Subcutaneous abdominal adipose tissue (tissue), 5 donors: ENCODE measurements at regions not wholly inside any gene's neighbourhood (a gene's known extent, or its start where the extent isn't known, plus 50 kb on each side); places are given as distances from the start of the nearest gene placed in this dataset.
"Not testable (repeated sequence)": the region's sequence is repeated elsewhere in the genome, so short reads cannot be mapped to it uniquely, and the experiment has no call there.

Experiments
- H3K27ac ChIP-seq: one replicate; pipeline ENCODE4 v1.7.0; 2013; ENCODE audit warnings: low read depth, mild to moderate bottlenecking, inconsistent platforms, low read length, moderate library complexity
- H3K27me3 ChIP-seq, 5 donors: one replicate each; pipeline ENCODE4 v1.7.0; 2013; ENCODE audit warnings: low read length in 5 of 5, inconsistent platforms in 1 of 5; ENCODE audit not compliant: control insufficient read depth in 5 of 5, insufficient read depth in 4 of 5
- H3K36me3 ChIP-seq, 5 donors: one replicate each; pipeline ENCODE4 v1.7.0; 2013; ENCODE audit warnings: low read length in 5 of 5; ENCODE audit not compliant: control insufficient read depth in 5 of 5, insufficient read depth in 5 of 5
- H3K4me1 ChIP-seq, 5 donors: one replicate each; pipeline ENCODE4 v1.7.0; 2013; ENCODE audit warnings: low read length in 5 of 5, mild to moderate bottlenecking in 3 of 5, moderate library complexity in 1 of 5; ENCODE audit not compliant: control insufficient read depth in 5 of 5, insufficient read depth in 5 of 5
- H3K4me3 ChIP-seq, 5 donors: one replicate each; pipeline ENCODE4 v1.7.0; 2013; ENCODE audit warnings: low read length in 5 of 5, low read depth in 1 of 5
- H3K9ac ChIP-seq, 5 donors: one replicate each; pipeline ENCODE4 v1.7.0; 2013; ENCODE audit warnings: low read length in 5 of 5, mild to moderate bottlenecking in 4 of 5, moderate library complexity in 3 of 5
- H3K9me3 ChIP-seq, 5 donors: one replicate each; pipeline ENCODE4 v1.7.0; 2013; ENCODE audit warnings: low read length in 5 of 5; ENCODE audit not compliant: control insufficient read depth in 5 of 5
- donor health status: healthy.
- donor health status: healthy.
- donor health status: healthy.
- donor health status: healthy.
- donor health status: healthy.

DNA sequence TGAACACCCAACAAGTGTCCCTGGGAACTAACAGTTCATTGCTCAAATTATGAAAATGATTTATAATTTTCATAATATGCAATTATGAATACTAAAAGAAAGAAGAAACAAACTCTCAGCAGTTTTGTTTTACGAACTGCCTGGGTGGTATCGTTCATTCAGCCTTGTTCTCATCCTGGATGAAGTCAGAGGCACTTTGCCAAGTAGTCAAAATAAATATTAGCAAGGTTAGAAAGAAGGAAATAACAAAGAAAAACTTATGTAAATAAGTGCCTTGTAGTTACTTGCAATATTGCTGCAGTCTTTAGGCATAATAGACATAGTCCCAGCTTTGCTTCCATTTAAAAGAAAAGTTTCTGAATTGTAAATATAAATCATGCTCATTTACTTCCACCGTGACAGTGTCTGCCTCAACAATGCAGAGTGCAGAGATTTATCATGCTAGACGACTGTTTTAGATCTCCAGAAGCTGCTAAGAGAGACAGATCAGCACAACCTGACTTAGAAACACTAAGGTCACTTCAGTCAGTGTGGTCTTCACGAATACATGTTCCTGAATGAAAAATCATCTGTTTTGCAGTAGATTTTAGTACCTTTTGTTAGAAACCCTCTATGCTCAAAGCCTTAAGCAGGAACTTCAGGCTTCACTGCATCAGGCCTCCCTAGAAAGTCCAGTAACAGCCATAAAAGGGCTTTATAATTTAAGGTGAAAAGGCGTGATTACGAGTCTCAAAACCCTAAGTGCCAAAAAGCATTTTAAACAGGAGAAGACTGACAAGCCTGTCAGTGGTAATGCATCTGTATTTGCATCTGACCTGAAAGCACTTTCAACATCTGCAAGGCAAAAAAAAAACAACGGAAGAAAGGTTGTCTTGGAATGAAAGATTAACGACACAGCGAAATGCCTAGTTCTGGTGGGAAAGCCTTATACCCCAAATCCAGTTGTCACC, 92.1 kb downstream of the TMEM167A start:
- no peak overlapping the region for H3K9ac ChIP-seq

GRCh38 chr5:82982846-82983245, 94.3 kb downstream of the TMEM167A start:
- Histone ChIP-seq H3K27ac (no peak overlapping the region), H3K9ac (no peak overlapping the region), H3K27me3 (no peaks in the 10 kb centered on the region), H3K4me1 (no peaks in the 10 kb centered on the region), H3K9me3 (no peaks in the 10 kb centered on the region), H3K36me3 (no peaks in the 10 kb centered on the region), H3K4me3 (no peak overlapping the region)

More for the DNA sequence above, 92.1 kb downstream of the TMEM167A start:
- no peak overlapping the region for H3K4me3 ChIP-seq
- H3K36me3 ChIP-seq, result no peaks in the 10 kb centered on the region
- no peak overlapping the region for H3K27ac ChIP-seq
- H3K9me3 ChIP-seq, result peaks cover 0 to 4% (median 0%) of the 10 kb centered on the region in 5 donors
- no peaks in the 10 kb centered on the region for H3K27me3 ChIP-seq
- H3K4me1 ChIP-seq, result no peaks in the 10 kb centered on the region

DNA sequence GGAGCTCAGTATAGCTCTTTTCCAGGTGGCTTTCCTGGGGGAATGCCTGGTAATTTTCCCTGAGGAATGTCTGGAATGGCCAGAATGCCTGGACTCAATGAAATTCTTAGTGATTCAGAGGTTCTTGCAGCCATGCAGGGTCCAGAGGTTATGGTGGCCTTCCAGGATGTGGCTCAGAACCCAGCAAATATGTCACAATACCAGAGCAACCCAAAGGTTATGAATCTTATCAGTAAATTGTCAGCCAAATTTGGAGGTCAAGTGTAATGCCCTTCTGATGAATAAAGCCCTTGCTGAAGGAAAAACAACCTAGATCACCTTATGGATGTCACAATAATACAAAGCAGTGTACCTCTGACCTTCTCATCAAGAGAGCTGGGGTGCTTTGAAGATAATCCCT, 100.3 kb downstream of the TMEM167A start:
- H3K9me3 ChIP-seq, result peaks cover 5 to 20% (median 13%) of the 10 kb centered on the region in 5 donors
- not testable (repeated sequence) for H3K36me3 ChIP-seq, H3K27ac ChIP-seq, H3K9ac ChIP-seq, H3K27me3 ChIP-seq, H3K4me3 ChIP-seq, H3K4me1 ChIP-seq

DNA sequence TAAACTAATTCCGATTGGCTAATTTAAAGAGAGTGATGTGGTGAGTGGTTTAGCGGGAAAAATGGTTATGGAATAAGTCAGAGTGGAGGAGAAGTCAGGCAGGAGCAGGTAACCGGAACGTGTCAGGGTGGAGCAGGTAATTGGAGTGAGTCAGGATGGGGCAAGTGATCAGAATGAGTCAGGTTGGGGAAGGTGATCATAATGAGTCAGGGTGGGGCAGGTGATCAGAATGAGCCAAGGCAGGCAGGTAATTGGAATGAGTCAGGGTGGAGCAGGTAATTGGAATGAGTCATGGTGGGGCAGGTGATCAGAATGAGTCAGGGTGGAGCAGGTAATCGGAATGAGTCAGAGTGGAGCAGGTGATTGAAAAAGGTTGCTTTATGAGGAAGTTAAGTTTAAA, 101.4 kb downstream of the TMEM167A start:
- Histone ChIP-seq H3K9ac (no peak overlapping the region), H3K9me3 (peaks cover 5 to 20% (median 13%) of the 10 kb centered on the region in 5 donors), H3K27ac (no peak overlapping the region), H3K36me3 (no peaks in the 10 kb centered on the region), H3K4me1 (no peaks in the 10 kb centered on the region), H3K27me3 (no peaks in the 10 kb centered on the region), H3K4me3 (peak overlapping the region in 1 of 5 donors; percentile 5)

DNA sequence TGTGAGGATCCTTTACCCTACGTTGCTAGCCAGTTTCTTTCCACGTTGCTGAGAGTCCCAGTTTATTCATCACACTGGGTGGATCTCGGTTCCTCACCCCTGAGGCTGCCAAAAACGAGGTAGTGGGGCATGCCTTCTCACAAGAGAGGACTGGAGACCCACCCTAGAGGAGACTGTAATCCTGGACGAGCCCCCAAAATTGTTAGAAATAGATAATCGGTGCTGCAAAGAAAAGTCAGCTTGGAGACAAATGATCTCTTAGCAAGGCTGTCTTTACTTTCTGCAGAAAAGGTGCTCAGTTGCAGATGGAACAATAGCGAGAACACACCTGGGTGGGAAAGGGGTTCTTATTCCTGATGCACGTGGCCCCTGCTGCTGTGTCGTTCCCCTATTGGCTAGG, 101.8 kb downstream of the TMEM167A start:
- H3K27ac ChIP-seq, result no peak overlapping the region
- no peak overlapping the region for H3K9ac ChIP-seq
- H3K9me3 ChIP-seq, result peaks cover 5 to 20% (median 13%) of the 10 kb centered on the region in 5 donors
- no peaks in the 10 kb centered on the region for H3K27me3 ChIP-seq
- H3K4me1 ChIP-seq, result no peaks in the 10 kb centered on the region
- no peaks in the 10 kb centered on the region for H3K36me3 ChIP-seq
- H3K4me3 ChIP-seq, result peak overlapping the region in 2 of 5 donors; percentile 2 to 5

- not testable (repeated sequence) for H3K27ac ChIP-seq, H3K27me3 ChIP-seq, H3K36me3 ChIP-seq, H3K9ac ChIP-seq, H3K4me3 ChIP-seq, H3K4me1 ChIP-seq
- H3K9me3 ChIP-seq, result peaks cover 5 to 20% (median 13%) of the 10 kb centered on the region in 5 donors
Observed at GRCh38 chr5:82974346-82974745, 102.8 kb downstream of the TMEM167A start.

- H3K4me3 ChIP-seq, result no peak overlapping the region
- peaks cover 5 to 19% (median 13%) of the 10 kb centered on the region in 5 donors for H3K9me3 ChIP-seq
- H3K36me3 ChIP-seq, result no peaks in the 10 kb centered on the region
- H3K4me1 ChIP-seq, result no peaks in the 10 kb centered on the region
- no peak overlapping the region for H3K27ac ChIP-seq
- H3K27me3 ChIP-seq, result no peaks in the 10 kb centered on the region
- H3K9ac ChIP-seq, result no peak overlapping the region
Observed at GRCh38 chr5:82971901-82972300, 105.3 kb downstream of the TMEM167A start.

DNA sequence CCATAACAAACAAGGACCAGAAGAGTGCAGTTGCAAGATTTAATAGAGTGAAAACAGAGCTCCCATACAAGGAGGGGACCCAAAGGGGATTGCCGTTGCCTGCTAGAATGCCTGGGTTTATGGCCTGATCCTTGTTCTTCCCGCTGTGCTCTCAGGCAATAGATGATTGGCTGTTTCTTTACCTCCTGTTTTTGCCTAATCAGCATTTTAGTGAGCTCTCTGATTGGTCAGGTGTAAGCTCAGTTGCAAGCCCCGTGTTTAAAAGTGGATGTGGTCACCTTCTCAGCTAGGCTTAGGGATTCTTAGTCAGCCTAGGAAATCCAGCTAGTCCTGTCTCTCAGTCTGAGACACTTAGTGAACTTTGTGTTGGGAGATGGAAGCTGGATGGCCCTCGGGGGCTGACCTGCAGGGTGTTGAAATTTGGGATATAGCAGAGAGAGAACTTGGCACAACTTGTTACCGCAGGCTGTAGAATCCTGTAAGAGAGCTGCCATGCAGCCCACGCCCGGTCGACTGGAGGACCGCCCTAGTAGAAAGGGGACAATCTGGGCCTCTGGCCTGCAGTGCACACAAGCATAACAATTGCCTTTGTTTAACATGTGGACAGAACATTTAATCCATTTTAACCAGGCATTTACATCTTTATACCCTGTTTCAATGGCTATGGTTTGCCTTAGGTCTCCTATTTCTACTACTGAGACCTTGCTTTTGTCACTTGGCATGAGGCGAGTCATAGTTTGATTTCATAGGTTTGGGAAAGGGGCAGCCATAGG, 106.0 kb downstream of the TMEM167A start:
- not testable (repeated sequence) for H3K4me3 ChIP-seq, H3K9ac ChIP-seq, H3K4me1 ChIP-seq, H3K27me3 ChIP-seq, H3K36me3 ChIP-seq, H3K27ac ChIP-seq
- peaks cover 4 to 14% (median 13%) of the 10 kb centered on the region in 5 donors for H3K9me3 ChIP-seq

DNA sequence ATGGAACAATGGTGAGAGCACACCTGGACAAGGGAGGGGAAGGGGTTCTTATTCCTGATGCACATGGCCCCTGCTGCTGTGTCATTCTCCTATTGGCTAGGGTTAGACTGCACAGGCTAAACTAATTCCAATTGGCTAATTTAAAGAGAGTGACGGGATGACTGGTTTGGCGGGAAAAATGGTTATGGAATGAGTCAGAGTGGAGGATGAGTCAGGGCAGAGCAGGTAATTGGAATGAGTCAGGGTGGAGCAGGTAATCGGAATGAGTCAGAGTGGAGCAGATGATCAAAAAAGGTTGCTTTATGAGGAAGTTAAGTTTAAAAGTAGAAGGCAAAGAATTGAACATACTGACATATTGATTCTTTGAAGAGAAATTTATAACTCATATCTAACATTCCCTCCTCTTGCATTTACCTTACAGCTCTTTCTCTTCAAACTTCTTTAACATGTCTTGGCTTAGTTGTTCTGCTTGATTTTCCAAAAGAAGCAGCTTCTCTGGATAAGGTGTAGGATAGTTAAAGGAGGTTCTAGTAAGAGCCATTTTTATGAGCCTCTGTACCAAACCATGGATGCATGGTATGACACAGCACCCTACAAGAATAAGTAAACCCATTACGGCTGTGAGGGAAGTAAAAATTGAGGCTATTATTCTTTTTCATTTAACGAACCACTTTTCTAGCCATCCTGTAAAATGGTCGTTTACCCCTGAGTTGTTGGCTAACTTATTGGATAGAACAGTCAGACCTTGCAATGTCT, 107.8 kb downstream of the TMEM167A start:
- H3K36me3 ChIP-seq, H3K9ac ChIP-seq, H3K4me3 ChIP-seq, H3K9me3 ChIP-seq, H3K4me1 ChIP-seq, H3K27ac ChIP-seq, H3K27me3 ChIP-seq: not testable (repeated sequence)
